A673 (cell line): ENCODE measurements at regions not wholly inside any gene's neighbourhood (a gene's known extent, or its start where the extent isn't known, plus 50 kb on each side); places are given as distances from the start of the nearest gene placed in this dataset.

Experiments used
- CTCF ChIP-seq: fragments of 300-800, 200-600 bp; sonication (generic); conservative IDR thresholded peaks from 2 replicates; pipeline ENCODE4 v1.5.1; 2017; ENCODE audit warnings: low read depth, mild to moderate bottlenecking, antibody characterized with exemption, low read length, moderate library complexity, mixed read lengths
- EZH2 ChIP-seq: fragments of 200-600 bp; sonication (generic); IDR thresholded peaks from 2 replicates; pipeline ENCODE4 v1.6.1; 2017; ENCODE audit warnings: borderline replicate concordance, low read depth, mild to moderate bottlenecking, mixed read lengths, antibody characterized with exemption, low read length; ENCODE audit not compliant: poor library complexity, severe bottlenecking

- TF ChIP-seq CTCF: no peak
- TF ChIP-seq EZH2: no peak
Measured at GRCh38 chr4:151917145-151917734, 156.4 kb upstream of the GATB start.
